Tibial nerve (tissue), 4 donors: ENCODE measurements at regions not wholly inside any gene's neighbourhood (a gene's known extent, or its start where the extent isn't known, plus 50 kb on each side); places are given as distances from the start of the nearest gene placed in this dataset.

Experiments used
- DNase-seq, 2 donors: peaks; one replicate each; pipeline ENCODE4 v3.0.0-alpha.2; 2019; ENCODE audit warnings: low spot score in 2 of 2
- H3K27ac ChIP-seq, 4 donors: fragments of 200-600 bp; sonication (generic) in 3 of 4; one replicate each; pipeline ENCODE4 v1.5.1; 2017 to 2019; ENCODE audit warnings: mild to moderate bottlenecking in 1 of 4
- H3K27me3 ChIP-seq, 2 donors: fragments of 200-600 bp; sonication (generic) in 1 of 2; one replicate each; pipeline versions ENCODE4 v1.5.1 to v1.6.0; 2017 to 2019
- H3K36me3 ChIP-seq, 3 donors: fragments of 200-600 bp; sonication (generic); one replicate each; pipeline ENCODE4 v1.5.1; 2018 to 2019
- H3K4me1 ChIP-seq, 4 donors: fragments of 200-600 bp; sonication (generic) in 3 of 4; one replicate each; pipeline ENCODE4 v1.5.1; 2017 to 2019
- H3K4me3 ChIP-seq, 4 donors: fragments of 200-600 bp; sonication (generic) in 3 of 4; one replicate each; pipeline ENCODE4 v1.5.1; 2017 to 2019; ENCODE audit warnings: mild to moderate bottlenecking in 1 of 4, moderate library complexity in 1 of 4
- H3K9me3 ChIP-seq, 4 donors: fragments of 200-600 bp; sonication (generic) in 3 of 4; one replicate each; pipeline ENCODE4 v1.5.1; 2017 to 2019
- CTCF ChIP-seq, 5 experiments: fragments of 200-600 bp in 3 of 5; fragments of 450-650 bp in 2 of 5; sonication (generic) in 3 of 5; IDR thresholded peaks; one replicate each; pipeline ENCODE4 v1.5.1; 2016 to 2019; ENCODE audit warnings: antibody characterized with exemption in 5 of 5, mild to moderate bottlenecking in 3 of 5, moderate library complexity in 2 of 5
- EP300 ChIP-seq, 2 donors: sonication (generic); formaldehyde crosslinking; IDR thresholded peaks; one replicate each; pipeline ENCODE4 v1.6.1; 2017; ENCODE audit warnings: antibody characterized with exemption in 2 of 2, mild to moderate bottlenecking in 1 of 2
- POLR2A ChIP-seq, 2 donors: fragments of 450-650 bp; IDR thresholded peaks; one replicate each; pipeline ENCODE4 v1.6.1; 2017; ENCODE audit warnings: antibody characterized with exemption in 2 of 2, mild to moderate bottlenecking in 2 of 2, moderate library complexity in 2 of 2
- WGBS, 2 donors: methylation state at CpG; one replicate each; pipeline ENCODE4 v1.1.5; 2018; 5-methylcytosine and 5-hydroxymethylcytosine counted together

GRCh38 chr6:12420626-12421025 lies 130.5 kb downstream of the EDN1 start:
- Histone ChIP-seq H3K27me3 (no peaks in the 10 kb centered on the region), H3K4me1 (no peaks in the 10 kb centered on the region), H3K36me3 (no peaks in the 10 kb centered on the region), H3K9me3 (peaks cover 0 to 6% (median 1%) of the 10 kb centered on the region in 4 donors), H3K4me3 (no peak overlapping the region), H3K27ac (no peak overlapping the region)
- no peak for TF ChIP-seq POLR2A (IDR thresholded peaks at IDR 0.05)
- no peak for TF ChIP-seq CTCF (IDR thresholded peaks at IDR 0.05)
- no peak for TF ChIP-seq EP300 (IDR thresholded peaks at IDR 0.05)
- 73 to 76% methylated on average over 5 of the region's 5 CpGs for WGBS, 2 donors
- DNase-seq: no peak

GRCh38 chr6:12421596-12421995 lies 131.4 kb downstream of the EDN1 start:
- Histone ChIP-seq H3K27me3 (no peaks in the 10 kb centered on the region), H3K36me3 (no peaks in the 10 kb centered on the region), H3K4me3 (no peak overlapping the region), H3K9me3 (peaks cover 0 to 6% (median 1%) of the 10 kb centered on the region in 4 donors), H3K4me1 (no peaks in the 10 kb centered on the region), H3K27ac (no peak overlapping the region)
- DNase-seq: no peak
- WGBS, 2 donors: 67 to 78% methylated on average over 1 of the region's 1 CpG
- TF ChIP-seq EP300 (IDR thresholded peaks at IDR 0.05) (no peak), CTCF (IDR thresholded peaks at IDR 0.05) (no peak), POLR2A (IDR thresholded peaks at IDR 0.05) (no peak)

GRCh38 chr6:12422848-12423247 lies 132.7 kb downstream of the EDN1 start:
- Histone ChIP-seq H3K27me3 (no peaks in the 10 kb centered on the region), H3K9me3 (peaks cover 0 to 6% (median 1%) of the 10 kb centered on the region in 4 donors), H3K36me3 (no peaks in the 10 kb centered on the region), H3K4me3 (no peak overlapping the region), H3K27ac (no peak overlapping the region), H3K4me1 (no peaks in the 10 kb centered on the region)
- TF ChIP-seq POLR2A (IDR thresholded peaks at IDR 0.05) (no peak), EP300 (IDR thresholded peaks at IDR 0.05) (no peak), CTCF (IDR thresholded peaks at IDR 0.05) (no peak)
- WGBS, 2 donors: 79 to 82% methylated on average over 8 of the region's 8 CpGs
- DNase-seq: no peak

GRCh38 chr6:12423832-12424231 lies 133.7 kb downstream of the EDN1 start:
- DNase-seq: no peak
- no peaks in the 10 kb centered on the region for H3K36me3 ChIP-seq
- WGBS, 2 donors: 33 to 50% methylated on average over 1 of the region's 1 CpG
- peaks cover 0 to 4% (median 0%) of the 10 kb centered on the region in 4 donors for H3K9me3 ChIP-seq
- no peak overlapping the region for H3K27ac ChIP-seq
- no peak for TF ChIP-seq POLR2A (IDR thresholded peaks at IDR 0.05)
- TF ChIP-seq EP300 (IDR thresholded peaks at IDR 0.05): no peak
- no peak for TF ChIP-seq CTCF (IDR thresholded peaks at IDR 0.05)
- no peaks in the 10 kb centered on the region for H3K4me1 ChIP-seq
- H3K4me3 ChIP-seq: no peak overlapping the region
- no peaks in the 10 kb centered on the region for H3K27me3 ChIP-seq

GRCh38 chr6:12426121-12426520 lies 136.0 kb downstream of the EDN1 start:
- TF ChIP-seq POLR2A (IDR thresholded peaks at IDR 0.05) (no peak), EP300 (IDR thresholded peaks at IDR 0.05) (no peak), CTCF (IDR thresholded peaks at IDR 0.05) (no peak)

More at GRCh38 chr6:12426121-12426520, 136.0 kb downstream of the EDN1 start:
- DNase-seq: no peak
- Histone ChIP-seq H3K36me3 (no peaks in the 10 kb centered on the region), H3K27ac (no peak overlapping the region), H3K4me1 (no peaks in the 10 kb centered on the region), H3K4me3 (no peak overlapping the region), H3K27me3 (no peaks in the 10 kb centered on the region), H3K9me3 (no peaks in the 10 kb centered on the region)
- 91 to 95% methylated on average over 4 of the region's 4 CpGs for WGBS, 2 donors
